B cell (primary cell): ENCODE measurements at regions not wholly inside any gene's neighbourhood (a gene's known extent, or its start where the extent isn't known, plus 50 kb on each side); places are given as distances from the start of the nearest gene placed in this dataset.

Experiments
- ATAC-seq: fragments of 200-7000 bp; cut with Tn5 transposase; one replicate; pipeline ENCODE4 v1.10.0; 2021; ENCODE audit warnings: low read depth, mild to moderate bottlenecking, moderate number of reproducible peaks, moderate library complexity
- CTCF ChIA-PET: fragments of 350-600 bp; sonication (Branson Sonifier 250); formaldehyde crosslinking; loops from one replicate; lab custom pipeline; 2021; ENCODE audit warnings: antibody characterized with exemption, inconsistent platforms; lab: Charles Lee
- POLR2A ChIA-PET: fragments of 350-600 bp; sonication (Branson Sonifier 250); formaldehyde crosslinking; loops from one replicate; lab custom pipeline; 2021; ENCODE audit warnings: antibody characterized with exemption; lab: Charles Lee
- DNase-seq: peaks from one replicate; pipeline ENCODE4 v3.0.0; 2013
- H2AFZ ChIP-seq: 2 replicates; pipeline ENCODE4 v1.6.1; 2012; ENCODE audit warnings: mild to moderate bottlenecking, low read depth, low read length; ENCODE audit not compliant: insufficient read depth, poor library complexity, severe bottlenecking
- H3K27ac ChIP-seq, 2 donors: 1 replicate in 1 of 2; 2 replicates in 1 of 2; pipeline ENCODE4 v1.5.1; 2012 to 2013; ENCODE audit warnings: low read length in 2 of 2, mild to moderate bottlenecking in 2 of 2, moderate library complexity in 1 of 2
- H3K27me3 ChIP-seq, 4 experiments: fragments of 200-600 bp in 1 of 4; sonication (generic) in 1 of 4; replicated peaks in 1 of 4; 1 replicate in 2 of 4; 2 replicates in 2 of 4; pipeline versions ENCODE4 v1.6.1 to v1.7.0; 2013 to 2016; ENCODE audit warnings: low read length in 3 of 4, mild to moderate bottlenecking in 2 of 4, mixed read lengths in 1 of 4, moderate library complexity in 1 of 4; ENCODE audit not compliant: insufficient read depth in 4 of 4, control insufficient read depth in 3 of 4; ENCODE audit errors: control extremely low read depth in 1 of 4
- H3K36me3 ChIP-seq, 2 experiments: replicated peaks in 1 of 2; 1 replicate in 1 of 2; 2 replicates in 1 of 2; pipeline versions ENCODE4 v1.6.1 to v1.7.1; 2013; ENCODE audit warnings: low read length in 1 of 2; ENCODE audit not compliant: insufficient read depth in 2 of 2, control insufficient read depth in 1 of 2; ENCODE audit errors: control extremely low read depth in 1 of 2, extremely low read depth in 1 of 2
- H3K4me1 ChIP-seq, 2 donors: fragments of 200-600 bp in 1 of 2; sonication (generic) in 1 of 2; 1 replicate in 1 of 2; 2 replicates in 1 of 2; pipeline versions ENCODE4 v1.5.1 to v1.6.1; 2013 to 2017; ENCODE audit warnings: low read length in 2 of 2; ENCODE audit not compliant: control insufficient read depth in 2 of 2, insufficient read depth in 2 of 2
- H3K4me2 ChIP-seq: replicated peaks from 2 replicates; pipeline ENCODE3; 2012; ENCODE audit warnings: mild to moderate bottlenecking, low read depth, low read length; ENCODE audit not compliant: poor library complexity, severe bottlenecking
- H3K4me3 ChIP-seq, 5 experiments: fragments of 200-600 bp in 1 of 5; sonication (generic) in 1 of 5; 1 replicate in 3 of 5; 2 replicates in 2 of 5; pipeline versions ENCODE4 v1.5.1 to v1.7.0; 2011 to 2016; ENCODE audit warnings: low read length in 4 of 5, mild to moderate bottlenecking in 4 of 5, low read depth in 2 of 5, control low read depth in 1 of 5, moderate library complexity in 1 of 5; ENCODE audit not compliant: insufficient read depth in 1 of 5; ENCODE audit errors: control extremely low read depth in 1 of 5, extremely low read depth in 1 of 5
- H3K79me2 ChIP-seq: fragments of 200-600 bp; sonication (generic); one replicate; pipeline ENCODE4 v1.6.0; 2016; ENCODE audit warnings: low read length; ENCODE audit not compliant: control insufficient read depth, insufficient read depth
- H3K9ac ChIP-seq: fragments of 200-600 bp; sonication (generic); 2 replicates; pipeline ENCODE4 v1.6.1; 2017; ENCODE audit warnings: mild to moderate bottlenecking, low read length, moderate library complexity
- H3K9me3 ChIP-seq, 3 donors: one replicate each; pipeline versions ENCODE4 v1.6.1 to v1.7.1; 2013; ENCODE audit warnings: low read length in 2 of 3; ENCODE audit not compliant: control insufficient read depth in 2 of 3, insufficient read depth in 1 of 3; ENCODE audit errors: control extremely low read depth in 1 of 3
- H4K20me1 ChIP-seq: 2 replicates; pipeline ENCODE4 v1.6.0; 2012; ENCODE audit warnings: mild to moderate bottlenecking, low read length; ENCODE audit not compliant: insufficient read depth, control insufficient read depth, poor library complexity, severe bottlenecking
- H3K27ac Mint-ChIP-seq: one replicate; pipeline ENCODE4 v1.8.0; 2021; ENCODE audit warnings: mixed read lengths
- H3K27me3 Mint-ChIP-seq: one replicate; pipeline ENCODE4 v1.8.0; 2021; ENCODE audit warnings: mixed read lengths
- H3K4me1 Mint-ChIP-seq: one replicate; pipeline ENCODE4 v1.8.0; 2021; ENCODE audit warnings: mixed read lengths
- H3K4me3 Mint-ChIP-seq: one replicate; pipeline ENCODE4 v1.8.0; 2021; ENCODE audit warnings: mixed read lengths
- H3K9me3 Mint-ChIP-seq: one replicate; pipeline ENCODE4 v1.8.0; 2022; ENCODE audit warnings: mixed read lengths; ENCODE audit not compliant: insufficient read depth
- CTCF ChIP-seq: fragments of 200-600 bp; IDR thresholded peaks from one replicate; pipeline ENCODE4 v1.8.0; 2022; ENCODE audit warnings: antibody characterized with exemption, mild to moderate bottlenecking
- EZH2 ChIP-seq: IDR thresholded peaks from 2 replicates; pipeline ENCODE4 v1.6.1; 2012; ENCODE audit warnings: borderline replicate concordance, low read depth, mild to moderate bottlenecking, moderate library complexity, low read length; ENCODE audit not compliant: insufficient read depth, poor library complexity, severe bottlenecking
- WGBS: methylation state at CpG from one replicate; pipeline ENCODE4 v1.1.5; 2013; ENCODE audit warnings: missing lambda C conversion rate; ENCODE audit not compliant: insufficient coverage; 5-methylcytosine and 5-hydroxymethylcytosine counted together
- intact Hi-C: fragments of 100-400 bp; cut with micrococcal nuclease; formaldehyde crosslinking; loops from one replicate; pipeline ENCODE4 v1.10.0; 2022

GRCh38 chr4:20086067-20086798 is 165.5 kb upstream of the SLIT2 start:
- CTCF ChIA-PET, result no interaction called here
- Histone ChIP-seq H3K27ac (no peak overlapping the region), H3K27me3 (no peaks in the 10 kb centered on the region), H3K4me1 (no peaks in the 10 kb centered on the region), H3K9me3 (no peaks in the 10 kb centered on the region), H4K20me1 (no peaks in the 10 kb centered on the region), H3K36me3 (no peaks in the 10 kb centered on the region), H3K9ac (no peak overlapping the region), H3K4me2 (no peak overlapping the region), H2AFZ (no peak overlapping the region), H3K79me2 (no peaks in the 10 kb centered on the region), H3K4me3 (no peak overlapping the region)
- no peak overlapping the region for H3K4me3 Mint-ChIP-seq
- POLR2A ChIA-PET, result no interaction called here
- 95% methylated on average over 4 of the region's 6 CpGs for WGBS
- no peak overlapping the region for H3K27ac Mint-ChIP-seq
- no peaks in the 10 kb centered on the region for H3K9me3 Mint-ChIP-seq
- TF ChIP-seq CTCF, result no peak
- no peak for TF ChIP-seq EZH2
- intact Hi-C loops, result no loop called here
- no peaks in the 10 kb centered on the region for H3K27me3 Mint-ChIP-seq
- H3K4me1 Mint-ChIP-seq, result no peaks in the 10 kb centered on the region
- ATAC-seq (no peak), DNase-seq (no peak)

GRCh38 chr4:20085653-20086052 is 166.1 kb upstream of the SLIT2 start:
- Mint-ChIP-seq H3K9me3 (no peaks in the 10 kb centered on the region), H3K27ac (no peak overlapping the region), H3K4me3 (no peak overlapping the region), H3K4me1 (no peaks in the 10 kb centered on the region), H3K27me3 (no peaks in the 10 kb centered on the region)
- ChIA-PET POLR2A (no interaction called here), CTCF (no interaction called here)
- intact Hi-C loops, result no loop called here
- Histone ChIP-seq H3K9ac (no peak overlapping the region), H3K4me2 (no peak overlapping the region), H2AFZ (no peak overlapping the region), H3K36me3 (no peaks in the 10 kb centered on the region), H4K20me1 (no peaks in the 10 kb centered on the region), H3K27me3 (no peaks in the 10 kb centered on the region), H3K9me3 (no peaks in the 10 kb centered on the region), H3K79me2 (no peaks in the 10 kb centered on the region), H3K4me3 (no peak overlapping the region), H3K4me1 (no peaks in the 10 kb centered on the region), H3K27ac (no peak overlapping the region)
- no CpG with 5 or more reads among the region's 1 CpG for WGBS
- ATAC-seq (no peak), DNase-seq (no peak)
- TF ChIP-seq EZH2 (no peak), CTCF (no peak)
